Neutrophil (primary cell): ENCODE measurements at regions not wholly inside any gene's neighbourhood (a gene's known extent, or its start where the extent isn't known, plus 50 kb on each side); places are given as distances from the start of the nearest gene placed in this dataset.
"Not testable (repeated sequence)": the region's sequence is repeated elsewhere in the genome, so short reads cannot be mapped to it uniquely, and the experiment has no call there.

Experiments
- H3K27ac ChIP-seq: fragments of 200-600 bp; sonication (generic); 2 replicates; pipeline ENCODE4 v1.5.1; 2016; ENCODE audit warnings: mild to moderate bottlenecking, moderate library complexity
- H3K27me3 ChIP-seq: fragments of 200-600 bp; sonication (generic); 2 replicates; pipeline ENCODE4 v1.6.0; 2016; ENCODE audit warnings: mild to moderate bottlenecking
- H3K36me3 ChIP-seq: fragments of 200-600 bp; sonication (generic); 2 replicates; pipeline ENCODE4 v1.5.1; 2017
- H3K4me1 ChIP-seq, 2 experiments: fragments of 200-600 bp in 1 of 2; sonication (generic) in 1 of 2; 1 replicate in 1 of 2; 2 replicates in 1 of 2; pipeline versions ENCODE4 v1.5.1 to v1.6.1; 2013 to 2016; ENCODE audit warnings: low read depth in 1 of 2, low read length in 1 of 2, mild to moderate bottlenecking in 1 of 2, moderate library complexity in 1 of 2; ENCODE audit not compliant: control insufficient read depth in 1 of 2, insufficient read depth in 1 of 2
- H3K4me3 ChIP-seq, 2 experiments: fragments of 200-600 bp in 1 of 2; sonication (generic) in 1 of 2; 1 replicate in 1 of 2; 2 replicates in 1 of 2; pipeline ENCODE4 v1.5.1; 2013 to 2016; ENCODE audit warnings: low read depth in 1 of 2, low read length in 1 of 2, mild to moderate bottlenecking in 1 of 2, moderate library complexity in 1 of 2
- H3K9me3 ChIP-seq: fragments of 200-600 bp; sonication (generic); 2 replicates; pipeline ENCODE4 v1.5.1; 2016
- TF ChIP-seq, protein P1 (sequence below): fragments of 200-600 bp; sonication (generic); IDR thresholded peaks from 2 replicates; pipeline ENCODE4 v1.5.1; 2016; ENCODE audit warnings: antibody characterized with exemption

DNA sequence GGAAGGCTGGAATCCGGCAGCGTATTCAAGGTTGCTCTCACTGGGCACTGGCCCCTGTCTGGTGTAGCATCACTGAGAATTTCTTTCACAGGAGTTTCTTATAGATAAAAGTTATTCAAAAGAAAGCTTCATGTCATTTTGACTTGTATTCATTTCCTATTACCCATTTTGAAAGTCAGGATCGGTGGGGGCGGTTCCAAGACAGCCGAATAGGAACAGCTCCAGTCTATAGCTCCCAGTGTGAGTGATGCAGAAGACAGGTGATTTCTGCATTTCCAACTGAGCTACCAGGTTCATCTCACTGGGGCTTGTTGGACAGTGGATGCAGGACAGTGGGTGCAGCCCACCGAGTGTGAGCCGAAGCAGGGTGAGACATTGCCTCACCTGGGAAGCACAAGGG lies 51.5 kb upstream of the CDC42EP3 start:
- not testable (repeated sequence) for H3K4me1 ChIP-seq, H3K27me3 ChIP-seq, H3K9me3 ChIP-seq, H3K4me3 ChIP-seq, H3K36me3 ChIP-seq, H3K27ac ChIP-seq

DNA sequence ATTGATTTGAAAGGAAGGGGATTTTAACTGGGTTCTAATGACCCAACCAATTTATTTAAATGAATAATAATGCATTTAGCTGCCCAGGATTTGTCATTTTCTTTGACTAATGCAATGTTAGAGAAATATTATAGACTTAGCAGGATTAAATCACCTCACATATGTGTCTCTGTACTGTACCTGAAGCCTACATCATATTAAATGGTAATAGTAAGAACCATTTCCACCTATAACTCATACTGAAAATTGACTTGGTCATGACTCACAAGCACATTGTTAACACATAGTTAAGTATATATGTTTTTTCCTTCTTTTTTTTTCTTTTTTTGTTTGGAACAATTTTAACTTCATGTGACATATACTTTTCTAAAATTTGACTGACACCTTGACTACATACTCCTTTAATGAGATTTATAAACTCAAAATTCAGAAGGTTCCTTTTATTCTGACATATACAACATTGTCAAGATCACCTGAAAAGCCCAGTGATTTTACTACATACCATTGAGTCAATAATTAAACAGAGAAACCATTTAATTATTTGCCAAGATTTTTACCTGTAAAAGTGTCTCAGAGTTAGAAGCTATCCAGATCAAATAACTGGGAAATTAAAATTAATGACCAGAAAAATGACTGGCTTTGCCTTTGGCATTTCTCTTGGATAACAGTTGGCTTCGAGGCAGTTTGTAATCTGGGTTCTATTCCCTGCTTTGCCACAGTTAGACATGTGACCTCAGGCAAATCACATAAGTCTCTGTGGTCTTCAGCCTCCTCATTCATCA lies 58.8 kb upstream of the CDC42EP3 start:
- Histone ChIP-seq H3K36me3 (no peaks in the 10 kb centered on the region), H3K9me3 (no peaks in the 10 kb centered on the region), H3K4me3 (no peak overlapping the region), H3K27me3 (no peaks in the 10 kb centered on the region), H3K4me1 (peaks cover 11 to 16% of the 10 kb centered on the region in 2 experiments), H3K27ac (no peak overlapping the region)
- TF ChIP-seq, protein P1, sequence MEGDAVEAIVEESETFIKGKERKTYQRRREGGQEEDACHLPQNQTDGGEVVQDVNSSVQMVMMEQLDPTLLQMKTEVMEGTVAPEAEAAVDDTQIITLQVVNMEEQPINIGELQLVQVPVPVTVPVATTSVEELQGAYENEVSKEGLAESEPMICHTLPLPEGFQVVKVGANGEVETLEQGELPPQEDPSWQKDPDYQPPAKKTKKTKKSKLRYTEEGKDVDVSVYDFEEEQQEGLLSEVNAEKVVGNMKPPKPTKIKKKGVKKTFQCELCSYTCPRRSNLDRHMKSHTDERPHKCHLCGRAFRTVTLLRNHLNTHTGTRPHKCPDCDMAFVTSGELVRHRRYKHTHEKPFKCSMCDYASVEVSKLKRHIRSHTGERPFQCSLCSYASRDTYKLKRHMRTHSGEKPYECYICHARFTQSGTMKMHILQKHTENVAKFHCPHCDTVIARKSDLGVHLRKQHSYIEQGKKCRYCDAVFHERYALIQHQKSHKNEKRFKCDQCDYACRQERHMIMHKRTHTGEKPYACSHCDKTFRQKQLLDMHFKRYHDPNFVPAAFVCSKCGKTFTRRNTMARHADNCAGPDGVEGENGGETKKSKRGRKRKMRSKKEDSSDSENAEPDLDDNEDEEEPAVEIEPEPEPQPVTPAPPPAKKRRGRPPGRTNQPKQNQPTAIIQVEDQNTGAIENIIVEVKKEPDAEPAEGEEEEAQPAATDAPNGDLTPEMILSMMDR = no peak

DNA sequence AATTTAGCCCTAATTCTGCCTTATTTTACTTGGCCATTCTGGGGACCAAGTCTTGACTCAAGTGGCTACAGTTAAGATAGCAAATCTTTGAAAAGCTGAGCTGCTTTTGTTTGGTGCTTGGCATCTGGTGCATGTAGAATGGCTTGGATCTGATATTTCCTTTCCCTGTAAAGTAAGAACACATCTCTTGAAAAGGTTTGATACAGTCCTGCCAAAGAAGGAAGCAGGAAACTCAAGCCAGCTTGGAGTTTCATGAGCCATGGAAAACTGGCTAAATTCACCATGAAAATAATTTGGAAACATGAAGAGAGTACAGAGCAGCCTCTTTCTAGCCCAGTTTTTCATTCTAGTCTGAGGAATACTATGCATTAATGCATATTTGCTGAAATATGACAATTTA lies 61.0 kb upstream of the CDC42EP3 start:
- H3K27ac ChIP-seq, H3K9me3 ChIP-seq, H3K36me3 ChIP-seq, H3K4me3 ChIP-seq, H3K27me3 ChIP-seq: not testable (repeated sequence)
- peaks cover 15 to 25% of the 10 kb centered on the region in 2 experiments for H3K4me1 ChIP-seq

DNA sequence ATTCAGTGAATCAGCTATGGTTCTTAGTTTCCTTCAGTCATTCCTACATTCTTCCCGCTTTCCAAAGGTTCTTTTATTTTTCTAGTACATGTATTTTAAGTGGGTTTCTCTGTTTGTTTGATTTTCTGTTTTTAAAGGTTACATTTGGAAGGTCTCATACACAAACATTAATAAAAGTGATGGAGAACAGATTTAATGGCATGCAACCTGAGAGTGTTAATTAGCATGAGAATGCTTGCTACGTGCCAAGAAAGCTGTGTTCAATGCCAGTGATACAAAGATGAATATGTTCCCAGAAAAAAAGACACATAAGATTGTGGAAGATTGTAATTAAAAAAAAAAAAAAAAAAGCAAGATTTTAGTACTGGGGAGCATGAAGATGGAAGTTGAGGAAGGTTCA lies 61.8 kb upstream of the CDC42EP3 start:
- peaks cover 15 to 25% of the 10 kb centered on the region in 2 experiments for H3K4me1 ChIP-seq
- TF ChIP-seq, protein P1 = no peak
- no peak overlapping the region for H3K4me3 ChIP-seq
- H3K36me3 ChIP-seq = no peaks in the 10 kb centered on the region
- no peaks in the 10 kb centered on the region for H3K27me3 ChIP-seq
- no peaks in the 10 kb centered on the region for H3K9me3 ChIP-seq
- no peak overlapping the region for H3K27ac ChIP-seq

DNA sequence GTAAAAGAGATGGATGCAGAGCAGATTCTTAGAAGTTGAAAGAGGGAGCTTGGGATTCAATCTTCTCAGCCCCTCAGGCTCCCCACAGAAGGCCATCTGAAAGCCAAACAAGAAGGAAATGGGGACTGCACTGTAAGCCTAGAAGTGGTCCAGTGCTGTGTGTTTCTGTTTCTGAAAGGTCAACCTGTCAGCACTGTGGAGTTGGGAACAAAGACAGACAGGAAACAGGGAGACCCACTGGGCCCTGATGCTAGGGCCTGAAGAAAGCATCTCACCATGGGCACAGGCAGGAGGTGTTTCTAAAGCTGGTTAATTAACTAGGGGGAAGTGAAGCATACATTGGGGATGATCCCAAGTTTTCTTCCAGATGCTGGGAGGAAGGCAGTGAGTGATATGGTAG lies 62.5 kb upstream of the CDC42EP3 start:
- not testable (repeated sequence) for H3K27me3 ChIP-seq, H3K36me3 ChIP-seq, H3K27ac ChIP-seq, H3K9me3 ChIP-seq, H3K4me3 ChIP-seq
- H3K4me1 ChIP-seq = peaks cover 15 to 25% of the 10 kb centered on the region in 2 experiments

DNA sequence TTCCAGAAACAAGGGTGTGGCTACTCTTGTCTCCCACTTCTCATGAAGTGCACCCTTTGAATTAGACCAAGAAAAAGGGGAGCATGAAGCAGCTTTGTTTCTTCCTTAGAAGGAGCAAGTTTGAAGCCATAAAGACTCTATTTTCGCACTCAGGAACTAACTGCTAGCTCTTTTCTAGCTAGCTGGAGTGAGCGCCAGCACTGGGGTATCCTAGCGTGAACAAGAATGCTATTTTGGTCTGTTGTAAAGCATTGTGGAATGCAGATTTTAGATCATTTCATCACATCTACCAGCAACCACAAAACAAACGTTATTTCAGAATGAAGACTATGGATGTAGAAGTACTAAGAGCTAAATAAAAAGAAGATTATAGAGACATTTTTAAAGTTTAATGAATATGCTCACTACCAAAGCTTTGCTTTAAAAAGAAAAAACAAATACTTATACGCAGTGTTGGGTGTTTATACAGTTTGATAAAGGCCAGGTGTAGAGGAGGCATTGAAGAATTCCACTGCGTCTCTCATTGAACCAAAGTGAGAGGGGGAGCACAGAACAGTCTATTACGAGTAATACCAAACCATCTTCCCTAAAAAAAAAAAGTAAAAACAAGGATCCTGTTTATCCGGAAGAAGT lies 63.6 kb upstream of the CDC42EP3 start:
- peaks cover 15 to 25% of the 10 kb centered on the region in 2 experiments for H3K4me1 ChIP-seq
- not testable (repeated sequence) for H3K27ac ChIP-seq, H3K27me3 ChIP-seq, H3K36me3 ChIP-seq, H3K9me3 ChIP-seq, H3K4me3 ChIP-seq

DNA sequence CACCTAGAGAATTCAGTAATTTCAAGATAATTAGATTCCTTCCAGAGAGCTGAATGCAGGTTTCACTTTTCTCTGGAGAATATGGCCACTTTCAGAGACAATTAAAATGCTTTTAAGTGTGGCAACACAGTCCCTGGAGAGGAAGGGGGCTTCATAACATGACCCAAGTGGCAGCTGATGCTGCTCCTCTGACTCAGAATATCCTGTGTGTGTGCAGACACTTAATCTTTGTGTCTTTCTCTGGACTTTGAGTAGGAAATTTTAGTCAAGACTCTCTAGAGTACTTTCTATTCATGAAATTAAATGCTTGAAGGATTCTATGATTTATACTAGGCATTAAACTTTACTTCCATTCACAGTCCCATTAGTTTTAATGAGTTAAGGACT lies 64.1 kb upstream of the CDC42EP3 start:
- not testable (repeated sequence) for H3K9me3 ChIP-seq, H3K27ac ChIP-seq, H3K36me3 ChIP-seq, H3K4me3 ChIP-seq, H3K27me3 ChIP-seq
- H3K4me1 ChIP-seq = peaks cover 15 to 25% of the 10 kb centered on the region in 2 experiments

DNA sequence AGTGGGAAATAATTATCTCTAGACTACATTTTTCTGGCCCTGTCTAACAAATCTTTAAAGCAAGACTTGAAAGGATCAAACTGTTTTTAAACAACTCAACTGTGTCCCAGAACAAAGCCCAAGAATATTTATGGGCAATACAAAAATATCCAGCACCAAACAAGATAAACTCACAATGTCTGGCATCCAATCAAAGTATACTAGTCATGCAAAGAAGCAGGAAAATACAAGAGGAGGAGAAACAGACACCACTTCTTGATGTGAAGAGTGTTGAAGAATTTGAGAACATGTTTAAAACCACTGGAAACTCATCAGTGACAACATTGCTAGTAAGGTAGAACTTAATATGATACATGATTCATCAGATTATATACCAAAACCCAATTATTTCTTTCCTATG lies 66.1 kb upstream of the CDC42EP3 start:
- TF ChIP-seq, protein P1 = no peak
- Histone ChIP-seq H3K27me3 (no peaks in the 10 kb centered on the region), H3K36me3 (no peaks in the 10 kb centered on the region), H3K9me3 (no peaks in the 10 kb centered on the region), H3K27ac (no peak overlapping the region), H3K4me3 (no peak overlapping the region), H3K4me1 (peaks cover 15 to 25% of the 10 kb centered on the region in 2 experiments)
